ENCODE measurements at regions not wholly inside any gene's neighbourhood (a gene's known extent, or its start where the extent isn't known, plus 50 kb on each side); places are given as distances from the start of the nearest gene placed in this dataset.
"Not testable (repeated sequence)": the region's sequence is repeated elsewhere in the genome, so short reads cannot be mapped to it uniquely, and the experiment has no call there.

DNA sequence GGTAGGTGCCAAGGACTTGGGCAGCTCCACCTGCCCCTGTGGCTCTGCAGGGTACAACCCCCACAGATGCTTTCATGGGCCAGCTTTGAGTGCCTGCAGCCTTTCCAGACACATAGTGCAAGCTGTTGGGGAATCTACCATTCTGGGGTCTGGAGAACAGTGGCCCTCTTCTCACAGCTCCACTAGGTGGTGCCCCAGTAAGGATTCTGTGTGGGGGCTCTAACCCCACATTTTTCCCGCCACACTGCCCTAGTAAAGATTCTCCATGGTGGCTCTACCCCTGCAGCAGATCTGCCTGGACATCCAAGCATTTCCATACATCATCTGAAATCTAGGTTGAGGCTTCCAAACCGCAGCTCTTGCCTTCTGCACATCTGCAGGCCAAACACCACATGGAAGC lies 149.7 kb upstream of the FNDC3A start:
- H3K36me3 ChIP-seq, result no peaks in the 10 kb centered on the region
- H3K27me3 ChIP-seq, result no peaks in the 10 kb centered on the region
- no peak for TF ChIP-seq POLR2A (IDR thresholded peaks at IDR 0.05)
- TF ChIP-seq, protein P1, sequence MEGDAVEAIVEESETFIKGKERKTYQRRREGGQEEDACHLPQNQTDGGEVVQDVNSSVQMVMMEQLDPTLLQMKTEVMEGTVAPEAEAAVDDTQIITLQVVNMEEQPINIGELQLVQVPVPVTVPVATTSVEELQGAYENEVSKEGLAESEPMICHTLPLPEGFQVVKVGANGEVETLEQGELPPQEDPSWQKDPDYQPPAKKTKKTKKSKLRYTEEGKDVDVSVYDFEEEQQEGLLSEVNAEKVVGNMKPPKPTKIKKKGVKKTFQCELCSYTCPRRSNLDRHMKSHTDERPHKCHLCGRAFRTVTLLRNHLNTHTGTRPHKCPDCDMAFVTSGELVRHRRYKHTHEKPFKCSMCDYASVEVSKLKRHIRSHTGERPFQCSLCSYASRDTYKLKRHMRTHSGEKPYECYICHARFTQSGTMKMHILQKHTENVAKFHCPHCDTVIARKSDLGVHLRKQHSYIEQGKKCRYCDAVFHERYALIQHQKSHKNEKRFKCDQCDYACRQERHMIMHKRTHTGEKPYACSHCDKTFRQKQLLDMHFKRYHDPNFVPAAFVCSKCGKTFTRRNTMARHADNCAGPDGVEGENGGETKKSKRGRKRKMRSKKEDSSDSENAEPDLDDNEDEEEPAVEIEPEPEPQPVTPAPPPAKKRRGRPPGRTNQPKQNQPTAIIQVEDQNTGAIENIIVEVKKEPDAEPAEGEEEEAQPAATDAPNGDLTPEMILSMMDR (IDR thresholded peaks at IDR 0.05), result no peak
- H3K4me1 ChIP-seq, result peaks cover 0 to 6% (median 0%) of the 10 kb centered on the region in 4 donors
- no peak overlapping the region for H3K27ac ChIP-seq
- H3K4me3 ChIP-seq, result no peak overlapping the region
- H3K9me3 ChIP-seq, result peaks cover 0 to 4% (median 0%) of the 10 kb centered on the region in 4 donors
- DNase-seq, result no peak

DNA sequence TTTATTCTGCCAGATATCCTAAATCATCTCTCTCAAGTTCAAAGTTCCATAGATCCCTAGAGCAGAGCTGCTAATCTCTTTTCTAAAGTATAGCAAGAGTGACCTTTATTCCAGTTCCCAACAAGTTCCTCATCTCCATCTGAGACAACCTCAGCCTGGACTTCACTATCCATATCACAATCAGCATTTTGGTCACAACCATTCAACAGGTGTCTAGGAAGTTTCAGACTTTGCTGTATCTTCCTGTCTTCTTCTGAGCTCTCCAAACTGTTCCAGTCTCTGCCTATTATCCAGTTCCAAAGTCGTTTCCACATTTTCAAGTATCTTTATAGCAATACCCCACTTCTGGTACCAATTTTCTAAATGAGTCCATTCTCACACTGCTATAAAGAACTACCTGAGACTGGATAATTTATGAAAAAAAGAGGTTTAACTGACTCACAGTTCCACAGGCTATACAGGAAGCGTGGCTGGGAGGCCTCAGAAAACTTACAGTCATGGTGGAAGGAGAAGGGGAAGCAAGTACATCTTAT lies 148.7 kb upstream of the FNDC3A start:
- not testable (repeated sequence) for H3K4me1 ChIP-seq, H3K27me3 ChIP-seq, H3K4me3 ChIP-seq, H3K27ac ChIP-seq, H3K9me3 ChIP-seq, DNase-seq, H3K36me3 ChIP-seq

DNA sequence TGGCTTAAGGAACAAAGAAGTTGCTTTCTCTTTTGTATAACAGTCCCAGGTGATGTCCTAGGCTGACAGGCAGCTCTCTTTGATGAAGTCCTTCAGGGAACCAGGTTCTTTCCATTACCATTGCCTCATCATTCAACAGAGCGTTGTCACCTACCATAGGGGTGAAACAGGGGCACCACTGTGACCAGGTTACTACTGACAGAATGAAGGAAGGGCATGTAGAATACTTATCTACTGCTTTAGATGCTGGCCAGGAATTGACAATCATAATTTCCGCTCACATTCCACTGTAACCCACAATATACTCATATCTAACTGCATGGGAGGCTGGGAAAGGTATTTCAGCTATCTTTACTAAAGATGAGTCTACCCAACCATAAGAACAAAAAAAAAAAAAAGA lies 148.0 kb upstream of the FNDC3A start:
- H3K4me1 ChIP-seq, result peaks cover 0 to 6% (median 0%) of the 10 kb centered on the region in 4 donors
- H3K27me3 ChIP-seq, result no peaks in the 10 kb centered on the region
- DNase-seq, result no peak
- H3K4me3 ChIP-seq, result no peak overlapping the region
- peaks cover 0 to 4% (median 0%) of the 10 kb centered on the region in 4 donors for H3K9me3 ChIP-seq
- TF ChIP-seq, protein P1 (IDR thresholded peaks at IDR 0.05), result no peak
- TF ChIP-seq POLR2A (IDR thresholded peaks at IDR 0.05), result no peak
- no peaks in the 10 kb centered on the region for H3K36me3 ChIP-seq
- no peak overlapping the region for H3K27ac ChIP-seq

DNA sequence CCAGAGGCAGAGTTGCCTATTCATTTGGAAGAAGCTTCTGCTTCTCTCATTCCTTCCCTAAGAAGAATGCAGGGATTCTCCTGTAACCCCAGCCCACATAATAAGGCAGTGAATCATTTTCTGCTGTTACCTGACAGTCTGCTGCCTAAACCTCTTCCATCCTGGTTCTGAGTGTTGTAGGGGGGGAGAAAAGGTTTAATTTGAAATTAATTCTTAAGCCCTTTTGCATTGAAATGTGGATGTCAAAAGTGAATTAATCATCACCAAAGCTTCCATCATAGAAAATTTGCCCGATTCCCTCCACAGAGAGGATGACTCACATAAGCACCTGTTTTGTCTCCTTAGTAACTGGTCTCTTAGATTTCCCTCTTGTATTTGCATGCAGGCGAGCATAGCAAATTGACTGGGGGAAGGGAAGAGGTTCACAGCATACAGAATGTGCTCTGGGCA lies 146.7 kb upstream of the FNDC3A start:
- H3K27me3 ChIP-seq, result no peaks in the 10 kb centered on the region
- peaks cover 0 to 6% (median 0%) of the 10 kb centered on the region in 4 donors for H3K4me1 ChIP-seq
- H3K9me3 ChIP-seq, result peaks cover 0 to 4% (median 0%) of the 10 kb centered on the region in 4 donors
- H3K27ac ChIP-seq, result no peak overlapping the region
- TF ChIP-seq, protein P1 (IDR thresholded peaks at IDR 0.05), result no peak
- no peak for TF ChIP-seq POLR2A (IDR thresholded peaks at IDR 0.05)
- DNase-seq, result no peak
- H3K4me3 ChIP-seq, result no peak overlapping the region
- no peaks in the 10 kb centered on the region for H3K36me3 ChIP-seq

DNA sequence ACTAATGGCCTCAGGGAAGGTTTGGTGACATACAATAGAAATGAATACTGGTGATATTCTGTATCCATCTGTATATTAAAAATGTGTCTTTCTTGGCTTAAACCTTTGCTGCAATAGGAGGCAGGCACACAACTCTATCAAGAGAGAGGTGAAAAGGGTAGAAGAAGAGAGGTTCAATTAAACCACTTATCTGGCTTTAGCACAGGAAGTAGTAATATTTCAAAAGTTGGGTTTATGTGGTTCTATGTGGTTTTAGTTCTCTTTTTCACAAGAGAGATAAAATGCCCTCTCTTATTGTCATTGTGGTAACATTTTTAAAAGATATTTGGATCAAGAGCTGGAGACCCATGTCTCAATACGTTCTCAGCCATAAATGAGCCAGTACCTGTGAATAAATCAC lies 146.2 kb upstream of the FNDC3A start:
- H3K27me3 ChIP-seq, result no peaks in the 10 kb centered on the region
- TF ChIP-seq, protein P1 (IDR thresholded peaks at IDR 0.05), result no peak
- no peak for TF ChIP-seq POLR2A (IDR thresholded peaks at IDR 0.05)
- no peak overlapping the region for H3K4me3 ChIP-seq
- H3K27ac ChIP-seq, result no peak overlapping the region
- H3K4me1 ChIP-seq, result peaks cover 0 to 6% (median 0%) of the 10 kb centered on the region in 4 donors
- peaks cover 0 to 4% (median 0%) of the 10 kb centered on the region in 4 donors for H3K9me3 ChIP-seq
- H3K36me3 ChIP-seq, result no peaks in the 10 kb centered on the region
- DNase-seq, result no peak

DNA sequence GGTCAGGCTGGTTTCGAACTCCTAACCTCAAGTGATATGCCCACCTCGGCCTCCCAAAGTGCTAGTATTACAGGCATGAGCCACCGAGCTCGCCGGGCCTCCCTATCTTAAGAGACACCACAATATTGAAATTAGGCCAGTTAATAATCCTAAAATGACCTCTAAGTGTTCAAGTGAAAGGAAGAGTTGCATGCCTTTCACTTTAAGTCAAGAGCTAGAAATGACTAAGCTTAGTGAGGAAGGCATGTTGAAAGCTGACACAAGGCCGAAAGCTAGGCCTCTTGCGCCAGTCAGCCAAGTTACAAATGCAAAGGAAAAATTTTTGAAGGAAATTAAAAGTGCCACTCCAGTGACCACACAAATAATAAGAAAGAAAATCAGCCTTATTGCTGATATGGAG lies 144.5 kb upstream of the FNDC3A start:
- H3K4me1 ChIP-seq, result peaks cover 0 to 6% (median 0%) of the 10 kb centered on the region in 4 donors
- no peak for TF ChIP-seq POLR2A (IDR thresholded peaks at IDR 0.05)
- TF ChIP-seq, protein P1 (IDR thresholded peaks at IDR 0.05), result no peak
- H3K4me3 ChIP-seq, result no peak overlapping the region
- no peaks in the 10 kb centered on the region for H3K36me3 ChIP-seq
- no peak overlapping the region for H3K27ac ChIP-seq
- no peaks in the 10 kb centered on the region for H3K27me3 ChIP-seq
- no peak for DNase-seq
- peaks cover 0 to 4% (median 0%) of the 10 kb centered on the region in 4 donors for H3K9me3 ChIP-seq

Data from Peyer's patch (tissue), 4 donors.